HEK293 (cell line): ENCODE measurements at regions not wholly inside any gene's neighbourhood (a gene's known extent, or its start where the extent isn't known, plus 50 kb on each side); places are given as distances from the start of the nearest gene placed in this dataset.

ENCODE experiments used
- BCL11A ChIP-seq: fragments of 450-650 bp; formaldehyde crosslinking; IDR thresholded peaks from 2 replicates; pipeline ENCODE4 v1.5.1; 2016; ENCODE audit warnings: low read depth, missing biosample characterization, missing genetic modification characterization
- CTCF ChIP-seq: fragments of 450-650 bp; formaldehyde crosslinking; IDR thresholded peaks from 2 replicates; pipeline ENCODE4 v1.5.1; 2016; ENCODE audit warnings: missing biosample characterization, missing genetic modification characterization
- GLIS2 ChIP-seq: fragments of 450-650 bp; formaldehyde crosslinking; IDR thresholded peaks from 2 replicates; pipeline ENCODE4 v1.5.1; 2016; ENCODE audit warnings: missing biosample characterization, missing genetic modification characterization
- SP2 ChIP-seq: fragments of 450-650 bp; formaldehyde crosslinking; IDR thresholded peaks from 2 replicates; pipeline ENCODE4 v1.5.1; 2016; ENCODE audit warnings: missing biosample characterization, missing genetic modification characterization
- YY1 ChIP-seq: fragments of 450-650 bp; formaldehyde crosslinking; IDR thresholded peaks from 2 replicates; pipeline ENCODE4 v1.5.1; 2018; ENCODE audit warnings: missing biosample characterization, missing genetic modification characterization
- ZEB2 ChIP-seq: fragments of 450-650 bp; formaldehyde crosslinking; IDR thresholded peaks from 2 replicates; pipeline ENCODE4 v1.5.1; 2016; ENCODE audit warnings: missing biosample characterization, missing genetic modification characterization
- ZNF2 ChIP-seq: fragments of 450-650 bp; formaldehyde crosslinking; IDR thresholded peaks from 2 replicates; pipeline ENCODE4 v1.5.1; 2016; ENCODE audit warnings: missing biosample characterization, missing genetic modification characterization
- ZNF341 ChIP-seq: fragments of 450-650 bp; formaldehyde crosslinking; IDR thresholded peaks from 2 replicates; pipeline ENCODE4; 2016; ENCODE audit warnings: low read depth, missing biosample characterization, missing genetic modification characterization
- ZNF37A ChIP-seq: fragments of 450-650 bp; IDR thresholded peaks from 2 replicates; pipeline ENCODE4 v1.5.1; 2018; ENCODE audit warnings: missing biosample characterization, missing genetic modification characterization
- ZNF558 ChIP-seq: fragments of 450-650 bp; formaldehyde crosslinking; IDR thresholded peaks from 2 replicates; pipeline ENCODE4 v1.5.1; 2016; ENCODE audit warnings: missing biosample characterization, missing genetic modification characterization

GRCh38 chr3:81378552-81379293 lies 382.7 kb downstream of the GBE1 start:
- TF ChIP-seq CTCF (no peak), YY1 (tag by site-specific recombination) (no peak), ZNF558 (tag by site-specific recombination) (no peak), BCL11A (tag by site-specific recombination) (no peak), ZEB2 (tag by site-specific recombination) (no peak), ZNF341 (tag by site-specific recombination) (no peak), SP2 (tag by site-specific recombination) (no peak), ZNF2 (tag by site-specific recombination) (no peak), GLIS2 (no peak), ZNF37A (tag by site-specific recombination) (no peak)
